ENCODE measurements at regions not wholly inside any gene's neighbourhood (a gene's known extent, or its start where the extent isn't known, plus 50 kb on each side); places are given as distances from the start of the nearest gene placed in this dataset.

- TF ChIP-seq CTCF (conservative IDR thresholded peaks at IDR 0.05; ENCODE audit: low read depth in 2 of 2) (no peak), CREB1 (CRISPR knock-in tag; IDR thresholded peaks at IDR 0.05; ENCODE audit: low read depth) (no peak), EZH2 (IDR thresholded peaks at IDR 0.05; ENCODE audit: low read depth, unreplicated experiment) (no peak), EZH2phosphoT487 (IDR thresholded peaks at IDR 0.05; ENCODE audit: unreplicated experiment) (no peak), POLR2AphosphoS5 (IDR thresholded peaks at IDR 0.05; ENCODE audit: low read depth) (no peak), ZNF331 (CRISPR knock-in tag; IDR thresholded peaks at IDR 0.05; ENCODE audit: low read depth) (no peak), ZNF462 (CRISPR knock-in tag; IDR thresholded peaks at IDR 0.05) (no peak), NANOG (IDR thresholded peaks at IDR 0.05; ENCODE audit: borderline replicate concordance) (no peak)
- TF ChIP-seq, protein P1, sequence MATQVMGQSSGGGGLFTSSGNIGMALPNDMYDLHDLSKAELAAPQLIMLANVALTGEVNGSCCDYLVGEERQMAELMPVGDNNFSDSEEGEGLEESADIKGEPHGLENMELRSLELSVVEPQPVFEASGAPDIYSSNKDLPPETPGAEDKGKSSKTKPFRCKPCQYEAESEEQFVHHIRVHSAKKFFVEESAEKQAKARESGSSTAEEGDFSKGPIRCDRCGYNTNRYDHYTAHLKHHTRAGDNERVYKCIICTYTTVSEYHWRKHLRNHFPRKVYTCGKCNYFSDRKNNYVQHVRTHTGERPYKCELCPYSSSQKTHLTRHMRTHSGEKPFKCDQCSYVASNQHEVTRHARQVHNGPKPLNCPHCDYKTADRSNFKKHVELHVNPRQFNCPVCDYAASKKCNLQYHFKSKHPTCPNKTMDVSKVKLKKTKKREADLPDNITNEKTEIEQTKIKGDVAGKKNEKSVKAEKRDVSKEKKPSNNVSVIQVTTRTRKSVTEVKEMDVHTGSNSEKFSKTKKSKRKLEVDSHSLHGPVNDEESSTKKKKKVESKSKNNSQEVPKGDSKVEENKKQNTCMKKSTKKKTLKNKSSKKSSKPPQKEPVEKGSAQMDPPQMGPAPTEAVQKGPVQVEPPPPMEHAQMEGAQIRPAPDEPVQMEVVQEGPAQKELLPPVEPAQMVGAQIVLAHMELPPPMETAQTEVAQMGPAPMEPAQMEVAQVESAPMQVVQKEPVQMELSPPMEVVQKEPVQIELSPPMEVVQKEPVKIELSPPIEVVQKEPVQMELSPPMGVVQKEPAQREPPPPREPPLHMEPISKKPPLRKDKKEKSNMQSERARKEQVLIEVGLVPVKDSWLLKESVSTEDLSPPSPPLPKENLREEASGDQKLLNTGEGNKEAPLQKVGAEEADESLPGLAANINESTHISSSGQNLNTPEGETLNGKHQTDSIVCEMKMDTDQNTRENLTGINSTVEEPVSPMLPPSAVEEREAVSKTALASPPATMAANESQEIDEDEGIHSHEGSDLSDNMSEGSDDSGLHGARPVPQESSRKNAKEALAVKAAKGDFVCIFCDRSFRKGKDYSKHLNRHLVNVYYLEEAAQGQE (IDR thresholded peaks at IDR 0.05; ENCODE audit: unreplicated experiment): no peak
Measured at GRCh38 chr5:51559339-51559738, 176.1 kb downstream of the ISL1 start.
